ENCODE measurements at regions not wholly inside any gene's neighbourhood (a gene's known extent, or its start where the extent isn't known, plus 50 kb on each side); places are given as distances from the start of the nearest gene placed in this dataset.
A peak's percentile ranks its signal among the peaks of the same experiment; 100 is the strongest.

GRCh38 chrX:63913719-63914118, 128.7 kb upstream of the ARHGEF9 start:
- H3K4me1 ChIP-seq (ENCODE audit: control insufficient read depth, extremely low read depth, insufficient read depth, low read length) = no peaks in the 10 kb centered on the region
- no peaks in the 10 kb centered on the region for H3K79me2 ChIP-seq (ENCODE audit: control insufficient read depth, insufficient read depth, low read length)
- no peaks in the 10 kb centered on the region for H3K36me3 ChIP-seq (ENCODE audit: control insufficient read depth, insufficient read depth, low read length)
- no peak overlapping the region for H3K27ac ChIP-seq (ENCODE audit: insufficient read depth, low read length)
- no peak for DNase-seq (ENCODE audit: low read depth in 2 of 2)
- no peaks in the 10 kb centered on the region for H3K9me3 ChIP-seq (ENCODE audit: control insufficient read depth, insufficient read depth, low read depth, low read length)
- no peaks in the 10 kb centered on the region for H4K20me1 ChIP-seq (ENCODE audit: control insufficient read depth, extremely low read depth, insufficient read depth, low read length)
- H3K9ac ChIP-seq (ENCODE audit: insufficient read depth, low read length) = no peak overlapping the region
- no peaks in the 10 kb centered on the region for H3K27me3 ChIP-seq (ENCODE audit: control insufficient read depth, insufficient read depth, low read length)
- no peak for TF ChIP-seq EZH2 (IDR thresholded peaks at IDR 0.05; ENCODE audit: low read length, missing control alignments)
- TF ChIP-seq, protein P1, sequence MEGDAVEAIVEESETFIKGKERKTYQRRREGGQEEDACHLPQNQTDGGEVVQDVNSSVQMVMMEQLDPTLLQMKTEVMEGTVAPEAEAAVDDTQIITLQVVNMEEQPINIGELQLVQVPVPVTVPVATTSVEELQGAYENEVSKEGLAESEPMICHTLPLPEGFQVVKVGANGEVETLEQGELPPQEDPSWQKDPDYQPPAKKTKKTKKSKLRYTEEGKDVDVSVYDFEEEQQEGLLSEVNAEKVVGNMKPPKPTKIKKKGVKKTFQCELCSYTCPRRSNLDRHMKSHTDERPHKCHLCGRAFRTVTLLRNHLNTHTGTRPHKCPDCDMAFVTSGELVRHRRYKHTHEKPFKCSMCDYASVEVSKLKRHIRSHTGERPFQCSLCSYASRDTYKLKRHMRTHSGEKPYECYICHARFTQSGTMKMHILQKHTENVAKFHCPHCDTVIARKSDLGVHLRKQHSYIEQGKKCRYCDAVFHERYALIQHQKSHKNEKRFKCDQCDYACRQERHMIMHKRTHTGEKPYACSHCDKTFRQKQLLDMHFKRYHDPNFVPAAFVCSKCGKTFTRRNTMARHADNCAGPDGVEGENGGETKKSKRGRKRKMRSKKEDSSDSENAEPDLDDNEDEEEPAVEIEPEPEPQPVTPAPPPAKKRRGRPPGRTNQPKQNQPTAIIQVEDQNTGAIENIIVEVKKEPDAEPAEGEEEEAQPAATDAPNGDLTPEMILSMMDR (conservative IDR thresholded peaks at IDR 0.05 in 1 of 2, IDR thresholded peaks at IDR 0.05 in 1 of 2; ENCODE audit: low read depth in 1 of 2, low read length in 2 of 2) = no peak
- no peak overlapping the region for H2AFZ ChIP-seq (ENCODE audit: low read length)
- H3K4me2 ChIP-seq (ENCODE audit: extremely low read depth, insufficient read depth, low read length) = no peak overlapping the region
- no peak overlapping the region for H3K4me3 ChIP-seq (replicated peaks in 1 of 4; ENCODE audit: control extremely low read depth in 1 of 4, insufficient read depth in 1 of 4, low read depth in 3 of 4, low read length in 4 of 4)

- Histone ChIP-seq H3K4me3 (replicated peaks in 1 of 4; ENCODE audit: control extremely low read depth in 1 of 4, insufficient read depth in 1 of 4, low read depth in 3 of 4, low read length in 4 of 4) (no peak overlapping the region), H3K4me1 (ENCODE audit: control insufficient read depth, extremely low read depth, insufficient read depth, low read length) (no peaks in the 10 kb centered on the region), H4K20me1 (ENCODE audit: control insufficient read depth, extremely low read depth, insufficient read depth, low read length) (no peaks in the 10 kb centered on the region), H2AFZ (ENCODE audit: low read length) (no peak overlapping the region), H3K9ac (ENCODE audit: insufficient read depth, low read length) (no peak overlapping the region), H3K79me2 (ENCODE audit: control insufficient read depth, insufficient read depth, low read length) (no peaks in the 10 kb centered on the region), H3K4me2 (ENCODE audit: extremely low read depth, insufficient read depth, low read length) (no peak overlapping the region), H3K9me3 (ENCODE audit: control insufficient read depth, insufficient read depth, low read depth, low read length) (no peaks in the 10 kb centered on the region), H3K36me3 (ENCODE audit: control insufficient read depth, insufficient read depth, low read length) (no peaks in the 10 kb centered on the region), H3K27me3 (ENCODE audit: control insufficient read depth, insufficient read depth, low read length) (no peaks in the 10 kb centered on the region), H3K27ac (ENCODE audit: insufficient read depth, low read length) (no peak overlapping the region)
- DNase-seq (ENCODE audit: low read depth in 2 of 2) = peak; percentile 4 to 42
- TF ChIP-seq, protein P1 (conservative IDR thresholded peaks at IDR 0.05 in 1 of 2, IDR thresholded peaks at IDR 0.05 in 1 of 2; ENCODE audit: low read depth in 1 of 2, low read length in 2 of 2) = no peak
- TF ChIP-seq EZH2 (IDR thresholded peaks at IDR 0.05; ENCODE audit: low read length, missing control alignments) = no peak
These were observed 104.0 kb upstream of the ARHGEF9 start for GRCh38 chrX:63889001-63889400.

- TF ChIP-seq, protein P1 (conservative IDR thresholded peaks at IDR 0.05 in 1 of 2, IDR thresholded peaks at IDR 0.05 in 1 of 2; ENCODE audit: low read depth in 1 of 2, low read length in 2 of 2) = no peak
- TF ChIP-seq EZH2 (IDR thresholded peaks at IDR 0.05; ENCODE audit: low read length, missing control alignments) = no peak
- no peak overlapping the region for H3K9ac ChIP-seq (ENCODE audit: insufficient read depth, low read length)
- H3K4me3 ChIP-seq (replicated peaks in 1 of 4; ENCODE audit: control extremely low read depth in 1 of 4, insufficient read depth in 1 of 4, low read depth in 3 of 4, low read length in 4 of 4) = no peak overlapping the region
- no peak overlapping the region for H2AFZ ChIP-seq (ENCODE audit: low read length)
- no peaks in the 10 kb centered on the region for H3K36me3 ChIP-seq (ENCODE audit: control insufficient read depth, insufficient read depth, low read length)
- no peaks in the 10 kb centered on the region for H3K79me2 ChIP-seq (ENCODE audit: control insufficient read depth, insufficient read depth, low read length)
- H3K4me1 ChIP-seq (ENCODE audit: control insufficient read depth, extremely low read depth, insufficient read depth, low read length) = no peaks in the 10 kb centered on the region
- H4K20me1 ChIP-seq (ENCODE audit: control insufficient read depth, extremely low read depth, insufficient read depth, low read length) = no peaks in the 10 kb centered on the region
- H3K27ac ChIP-seq (ENCODE audit: insufficient read depth, low read length) = no peak overlapping the region
- H3K9me3 ChIP-seq (ENCODE audit: control insufficient read depth, insufficient read depth, low read depth, low read length) = no peaks in the 10 kb centered on the region
- no peaks in the 10 kb centered on the region for H3K27me3 ChIP-seq (ENCODE audit: control insufficient read depth, insufficient read depth, low read length)
- no peak overlapping the region for H3K4me2 ChIP-seq (ENCODE audit: extremely low read depth, insufficient read depth, low read length)
- no peak for DNase-seq (ENCODE audit: low read depth in 2 of 2)
These were observed 100.1 kb upstream of the ARHGEF9 start for GRCh38 chrX:63884821-63885790.
